Uterus (tissue), 3 donors: ENCODE measurements at regions not wholly inside any gene's neighbourhood (a gene's known extent, or its start where the extent isn't known, plus 50 kb on each side); places are given as distances from the start of the nearest gene placed in this dataset.

ENCODE experiments used
- DNase-seq, 2 donors: peaks; one replicate each; pipeline ENCODE4 v3.0.0-alpha.2; 2019 to 2020
- H3K27ac ChIP-seq, 2 donors: fragments of 200-600 bp; sonication (generic); 1 replicate in 1 of 2; 2 replicates in 1 of 2; pipeline ENCODE4 v1.5.1; 2016 to 2018
- H3K27me3 ChIP-seq, 2 donors: fragments of 200-600 bp; sonication (generic); one replicate each; pipeline ENCODE4 v1.5.1; 2018 to 2019; ENCODE audit warnings: control low read depth in 1 of 2
- H3K36me3 ChIP-seq, 2 donors: fragments of 200-600 bp; sonication (generic); one replicate each; pipeline ENCODE4 v1.5.1; 2019; ENCODE audit warnings: control low read depth in 1 of 2
- H3K4me1 ChIP-seq, 2 donors: fragments of 200-600 bp; sonication (generic); one replicate each; pipeline ENCODE4 v1.5.1; 2018 to 2019; ENCODE audit warnings: control low read depth in 1 of 2
- H3K4me3 ChIP-seq, 2 donors: fragments of 200-600 bp; sonication (generic); 1 replicate in 1 of 2; 2 replicates in 1 of 2; pipeline ENCODE4 v1.5.1; 2018 to 2019; ENCODE audit warnings: mild to moderate bottlenecking in 1 of 2
- H3K9me3 ChIP-seq, 2 donors: fragments of 200-600 bp; sonication (generic); one replicate each; pipeline ENCODE4 v1.5.1; 2019; ENCODE audit warnings: control low read depth in 1 of 2
- CTCF ChIP-seq, 4 experiments: fragments of 200-600 bp in 2 of 4; fragments of 450-650 bp in 2 of 4; sonication (generic) in 2 of 4; IDR thresholded peaks; one replicate each; pipeline ENCODE4 v1.5.1; 2016 to 2019; ENCODE audit warnings: antibody characterized with exemption in 4 of 4, mild to moderate bottlenecking in 2 of 4, moderate library complexity in 1 of 4
- POLR2A ChIP-seq, 2 donors: fragments of 450-650 bp; IDR thresholded peaks; one replicate each; pipeline ENCODE4 v1.6.1; 2016; ENCODE audit warnings: antibody characterized with exemption in 2 of 2, mild to moderate bottlenecking in 1 of 2, moderate library complexity in 1 of 2
- intact Hi-C: fragments of 100-400 bp; cut with DNase I; formaldehyde crosslinking; loops from one replicate; pipeline ENCODE4 v1.15.1; 2023; ENCODE audit warnings: low total_unique reads
- donor health status: DM: yes; HTN: yes; CAD: no.

DNA sequence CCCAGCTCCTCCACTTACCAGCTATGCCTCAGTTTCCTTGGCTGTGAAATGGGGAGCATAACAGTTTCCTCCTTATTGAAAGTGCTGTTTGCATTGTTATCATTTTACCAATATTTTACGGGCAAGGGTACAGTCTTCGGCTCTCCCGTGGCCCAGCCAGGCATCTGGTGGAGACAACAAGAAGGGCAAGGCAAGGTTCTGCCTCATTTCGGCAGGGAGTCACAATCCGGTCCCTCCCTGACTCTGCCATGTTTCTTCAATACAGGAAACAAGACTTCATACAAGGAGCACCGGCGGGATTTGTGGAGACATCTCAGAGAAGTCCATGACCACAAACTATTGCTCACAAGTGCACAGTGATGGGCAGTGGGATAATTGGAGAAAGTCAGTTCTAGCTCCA, 174.0 kb downstream of the FGF18 start:
- Histone ChIP-seq H3K27me3 (no peaks in the 10 kb centered on the region), H3K27ac (no peak overlapping the region), H3K4me1 (no peaks in the 10 kb centered on the region), H3K9me3 (no peaks in the 10 kb centered on the region), H3K4me3 (no peak overlapping the region), H3K36me3 (no peaks in the 10 kb centered on the region)
- no peak for DNase-seq
- TF ChIP-seq CTCF (IDR thresholded peaks at IDR 0.05) (no peak), POLR2A (IDR thresholded peaks at IDR 0.05) (no peak)
- intact Hi-C loops, result no loop called here

- Histone ChIP-seq H3K4me1 (no peaks in the 10 kb centered on the region), H3K9me3 (no peaks in the 10 kb centered on the region), H3K36me3 (no peaks in the 10 kb centered on the region), H3K27me3 (no peaks in the 10 kb centered on the region), H3K27ac (no peak overlapping the region), H3K4me3 (no peak overlapping the region)
- no peak for DNase-seq
- intact Hi-C loops, result no loop called here
- TF ChIP-seq POLR2A (IDR thresholded peaks at IDR 0.05) (no peak), CTCF (IDR thresholded peaks at IDR 0.05) (no peak)
Observed at GRCh38 chr5:171593976-171594375, 174.5 kb downstream of the FGF18 start.

GRCh38 chr5:171595401-171595800, 176.0 kb downstream of the FGF18 start:
- H3K27me3 ChIP-seq, result no peaks in the 10 kb centered on the region
- no peak overlapping the region for H3K27ac ChIP-seq
- TF ChIP-seq POLR2A (IDR thresholded peaks at IDR 0.05) (no peak), CTCF (IDR thresholded peaks at IDR 0.05) (no peak)
- no peak for DNase-seq
- intact Hi-C loops, result no loop called here
- no peaks in the 10 kb centered on the region for H3K9me3 ChIP-seq
- H3K36me3 ChIP-seq, result no peaks in the 10 kb centered on the region
- H3K4me1 ChIP-seq, result no peaks in the 10 kb centered on the region
- no peak overlapping the region for H3K4me3 ChIP-seq

DNA sequence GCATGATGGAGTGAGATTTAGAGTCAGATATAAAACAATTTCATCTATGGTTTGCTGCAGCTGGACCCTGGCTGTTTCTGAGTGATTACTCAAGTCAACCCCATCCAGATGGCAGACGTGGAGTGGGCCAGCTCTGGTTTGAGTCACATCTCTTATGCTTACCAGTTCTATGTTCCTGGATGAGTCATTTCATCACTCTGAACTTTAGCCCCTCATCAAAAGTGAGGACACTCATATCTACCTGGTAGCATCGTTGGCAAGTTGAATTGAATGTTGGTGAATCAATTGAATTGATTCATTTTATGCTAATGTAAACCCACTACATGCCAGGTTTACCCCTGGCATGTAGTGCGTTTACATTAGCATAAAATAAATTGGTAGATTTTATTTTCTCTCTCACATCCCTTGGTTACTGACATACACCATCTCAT, 176.4 kb downstream of the FGF18 start:
- Histone ChIP-seq H3K36me3 (no peaks in the 10 kb centered on the region), H3K27me3 (no peaks in the 10 kb centered on the region), H3K27ac (no peak overlapping the region), H3K4me1 (no peaks in the 10 kb centered on the region), H3K9me3 (no peaks in the 10 kb centered on the region), H3K4me3 (no peak overlapping the region)
- intact Hi-C loops, result no loop called here
- no peak for DNase-seq
- TF ChIP-seq CTCF (IDR thresholded peaks at IDR 0.05) (no peak), POLR2A (IDR thresholded peaks at IDR 0.05) (no peak)

DNA sequence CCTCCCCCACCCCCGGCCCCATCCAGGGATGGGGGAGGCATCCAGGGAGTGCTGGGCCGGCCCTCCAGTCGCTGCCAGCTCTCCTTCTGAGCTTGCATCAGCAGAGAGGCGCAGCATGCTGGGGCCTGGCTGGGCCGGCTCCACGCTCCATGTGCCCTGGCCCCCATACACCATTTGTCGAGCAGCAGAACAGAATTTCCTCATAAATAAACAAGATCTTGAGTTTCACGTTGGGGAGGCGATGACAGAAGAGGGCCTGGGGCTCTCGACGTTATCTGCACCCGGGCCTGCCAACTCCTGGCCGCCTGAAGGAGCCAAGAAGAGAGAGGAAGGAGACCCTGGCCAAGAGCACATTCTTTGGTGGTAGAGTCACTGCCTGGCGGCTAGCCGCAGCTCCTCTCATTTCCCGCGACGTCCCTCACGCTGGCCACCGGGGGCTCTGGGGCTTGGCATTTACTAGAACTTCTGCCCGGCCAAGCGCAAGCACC, 177.0 kb downstream of the FGF18 start:
- no peak overlapping the region for H3K27ac ChIP-seq
- no peak for TF ChIP-seq POLR2A (IDR thresholded peaks at IDR 0.05)
- no peak for TF ChIP-seq CTCF (IDR thresholded peaks at IDR 0.05)
- DNase-seq, result peak in 1 of 2 donors; percentile 58

More for the DNA sequence above, 177.0 kb downstream of the FGF18 start:
- no peaks in the 10 kb centered on the region for H3K36me3 ChIP-seq
- intact Hi-C loops, result no loop called here
- H3K4me1 ChIP-seq, result no peaks in the 10 kb centered on the region
- no peak overlapping the region for H3K4me3 ChIP-seq
- H3K9me3 ChIP-seq, result no peaks in the 10 kb centered on the region
- no peaks in the 10 kb centered on the region for H3K27me3 ChIP-seq
